Esophagus squamous epithelium (tissue), 5 donors: ENCODE measurements at regions not wholly inside any gene's neighbourhood (a gene's known extent, or its start where the extent isn't known, plus 50 kb on each side); places are given as distances from the start of the nearest gene placed in this dataset.
"Not testable (repeated sequence)": the region's sequence is repeated elsewhere in the genome, so short reads cannot be mapped to it uniquely, and the experiment has no call there.

Experiments used
- DNase-seq: peaks from one replicate; lab custom pipeline; 2025; lab: John Stamatoyannopoulos, UW
- H3K27ac ChIP-seq, 4 donors: fragments of 200-600 bp; sonication (generic); one replicate each; pipeline ENCODE4 v1.5.1; 2016 to 2019; ENCODE audit warnings: mild to moderate bottlenecking in 1 of 4
- H3K27me3 ChIP-seq, 4 donors: fragments of 200-600 bp; sonication (generic); 1 replicate in 3 of 4; 2 replicates in 1 of 4; pipeline versions ENCODE4 v1.5.1 to v1.6.0; 2017 to 2021; ENCODE audit warnings: antibody characterized with exemption in 1 of 4
- H3K36me3 ChIP-seq, 3 donors: fragments of 200-600 bp; sonication (generic); one replicate each; pipeline ENCODE4 v1.5.1; 2016 to 2019
- H3K4me1 ChIP-seq, 3 donors: fragments of 200-600 bp; sonication (generic); one replicate each; pipeline ENCODE4 v1.5.1; 2017 to 2019
- H3K4me3 ChIP-seq, 4 donors: fragments of 200-600 bp; sonication (generic); 1 replicate in 3 of 4; 2 replicates in 1 of 4; pipeline ENCODE4 v1.5.1; 2016 to 2019; ENCODE audit warnings: mild to moderate bottlenecking in 2 of 4, moderate library complexity in 1 of 4
- H3K9me3 ChIP-seq, 3 donors: fragments of 200-600 bp; sonication (generic); one replicate each; pipeline ENCODE4 v1.5.1; 2016 to 2019
- CTCF ChIP-seq, 6 experiments: fragments of 450-650 bp in 4 of 6; fragments of 200-600 bp in 2 of 6; sonication (generic) in 2 of 6; IDR thresholded peaks; one replicate each; pipeline ENCODE4 v1.5.1; 2016 to 2019; ENCODE audit warnings: antibody characterized with exemption in 6 of 6, mild to moderate bottlenecking in 4 of 6, moderate library complexity in 4 of 6
- POLR2A ChIP-seq, 4 donors: fragments of 450-650 bp; IDR thresholded peaks; one replicate each; pipeline ENCODE4 v1.6.1; 2017; ENCODE audit warnings: antibody characterized with exemption in 4 of 4, mild to moderate bottlenecking in 4 of 4, moderate library complexity in 3 of 4
- WGBS, 2 donors: methylation state at CpG; one replicate each; pipeline ENCODE4 v1.1.5; 2018; 5-methylcytosine and 5-hydroxymethylcytosine counted together
- intact Hi-C: fragments of 100-400 bp; cut with DNase I; formaldehyde crosslinking; loops from one replicate; pipeline ENCODE4 v1.15.0; 2022
- donor health status: DM: yes; HTN: yes; CAD: no.

- 25 to 42% methylated on average over 2 of the region's 2 CpGs for WGBS, 2 donors
Measured at GRCh38 chr6:97501853-97502252, 218.8 kb upstream of the MMS22L start.

GRCh38 chr6:97508646-97509045, 225.6 kb upstream of the MMS22L start:
- Histone ChIP-seq H3K27ac (no peak overlapping the region), H3K36me3 (no peaks in the 10 kb centered on the region), H3K4me3 (no peak overlapping the region), H3K9me3 (no peaks in the 10 kb centered on the region), H3K27me3 (no peaks in the 10 kb centered on the region), H3K4me1 (no peaks in the 10 kb centered on the region)
- intact Hi-C loops = no loop called here
- DNase-seq = no peak
- TF ChIP-seq POLR2A (IDR thresholded peaks at IDR 0.05) (no peak), CTCF (IDR thresholded peaks at IDR 0.05) (no peak)
- WGBS, 2 donors = 36 to 79% methylated on average over 1 of the region's 1 CpG

More at GRCh38 chr6:97501853-97502252, 218.8 kb upstream of the MMS22L start:
- intact Hi-C loops = no loop called here
- H3K36me3 ChIP-seq = no peaks in the 10 kb centered on the region
- no peak overlapping the region for H3K27ac ChIP-seq
- DNase-seq = no peak
- no peaks in the 10 kb centered on the region for H3K9me3 ChIP-seq
- H3K27me3 ChIP-seq = peaks cover 0 to 4% (median 0%) of the 10 kb centered on the region in 4 donors
- no peak overlapping the region for H3K4me3 ChIP-seq
- H3K4me1 ChIP-seq = no peaks in the 10 kb centered on the region
- TF ChIP-seq POLR2A (IDR thresholded peaks at IDR 0.05) (no peak), CTCF (IDR thresholded peaks at IDR 0.05) (no peak)

- H3K9me3 ChIP-seq, H3K4me3 ChIP-seq, H3K27ac ChIP-seq, H3K36me3 ChIP-seq, DNase-seq, H3K4me1 ChIP-seq, intact Hi-C loops, H3K27me3 ChIP-seq: not testable (repeated sequence)
Measured at GRCh38 chr6:97513260-97513659, 230.2 kb upstream of the MMS22L start.

- no peak for TF ChIP-seq CTCF (IDR thresholded peaks at IDR 0.05)
- no peak for TF ChIP-seq POLR2A (IDR thresholded peaks at IDR 0.05)
- Histone ChIP-seq H3K36me3 (no peaks in the 10 kb centered on the region), H3K9me3 (no peaks in the 10 kb centered on the region), H3K4me3 (no peak overlapping the region), H3K4me1 (no peaks in the 10 kb centered on the region), H3K27me3 (no peaks in the 10 kb centered on the region), H3K27ac (no peak overlapping the region)
- DNase-seq = no peak
- intact Hi-C loops = no loop called here
- 21 to 26% methylated on average over 3 to 4 of the region's 4 CpGs for WGBS, 2 donors
Measured at GRCh38 chr6:97524811-97525210, 241.8 kb upstream of the MMS22L start.

- Histone ChIP-seq H3K27ac (no peak overlapping the region), H3K27me3 (no peaks in the 10 kb centered on the region), H3K4me3 (no peak overlapping the region), H3K9me3 (no peaks in the 10 kb centered on the region), H3K4me1 (no peaks in the 10 kb centered on the region), H3K36me3 (no peaks in the 10 kb centered on the region)
- DNase-seq = no peak
- TF ChIP-seq POLR2A (IDR thresholded peaks at IDR 0.05) = no peak
- no peak for TF ChIP-seq CTCF (IDR thresholded peaks at IDR 0.05)
- intact Hi-C loops = no loop called here
- 75 to 88% methylated on average over 2 of the region's 2 CpGs for WGBS, 2 donors
Measured at GRCh38 chr6:97535800-97536199, 252.8 kb upstream of the MMS22L start.

- Histone ChIP-seq H3K27me3 (no peaks in the 10 kb centered on the region), H3K27ac (no peak overlapping the region), H3K4me1 (no peaks in the 10 kb centered on the region), H3K9me3 (no peaks in the 10 kb centered on the region), H3K36me3 (no peaks in the 10 kb centered on the region), H3K4me3 (no peak overlapping the region)
- WGBS, 2 donors = 77 to 91% methylated on average over 1 of the region's 1 CpG
- intact Hi-C loops = no loop called here
- TF ChIP-seq CTCF (IDR thresholded peaks at IDR 0.05) (no peak), POLR2A (IDR thresholded peaks at IDR 0.05) (no peak)
- DNase-seq = no peak
Measured at GRCh38 chr6:97548354-97548753, 265.3 kb upstream of the MMS22L start.
